ENCODE measurements at regions not wholly inside any gene's neighbourhood (a gene's known extent, or its start where the extent isn't known, plus 50 kb on each side); places are given as distances from the start of the nearest gene placed in this dataset.

DNA sequence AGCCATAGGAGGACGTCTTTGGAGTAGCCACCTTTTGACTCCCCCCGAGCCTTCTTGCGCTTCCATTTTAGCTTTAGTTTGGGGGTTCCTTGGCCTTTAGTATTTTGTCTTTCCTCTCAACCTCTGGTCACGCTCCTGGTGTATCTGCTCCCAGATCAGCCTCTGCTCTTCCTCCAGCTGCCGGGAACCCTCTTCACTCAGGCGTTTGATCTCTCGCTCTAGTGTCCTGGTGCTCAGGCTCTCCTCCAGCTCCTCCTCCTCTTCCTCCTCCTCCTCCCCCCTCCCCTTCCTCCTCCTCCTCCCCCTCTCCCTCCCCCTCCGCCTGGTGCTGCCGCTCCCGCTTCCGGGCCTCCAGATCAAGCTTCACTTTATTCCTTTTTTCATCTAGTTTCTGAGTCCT, 1082.3 kb upstream of the TMEFF2 start:
- Histone ChIP-seq H3K36me3 (no peaks in the 10 kb centered on the region), H3K4me1 (no peaks in the 10 kb centered on the region), H3K27me3 (no peaks in the 10 kb centered on the region), H3K4me3 (replicated peaks in 1 of 3) (no peak overlapping the region), H3K27ac (no peak overlapping the region), H3K9me3 (no peaks in the 10 kb centered on the region)
- WGBS, 2 donors: 78 to 86% methylated on average over 11 of the region's 11 CpGs
- TF ChIP-seq POLR2A (IDR thresholded peaks at IDR 0.05) (no peak), CTCF (IDR thresholded peaks at IDR 0.05) (no peak)
- no peak for DNase-seq
- intact Hi-C loops (cut with DNase I): no loop called here

DNA sequence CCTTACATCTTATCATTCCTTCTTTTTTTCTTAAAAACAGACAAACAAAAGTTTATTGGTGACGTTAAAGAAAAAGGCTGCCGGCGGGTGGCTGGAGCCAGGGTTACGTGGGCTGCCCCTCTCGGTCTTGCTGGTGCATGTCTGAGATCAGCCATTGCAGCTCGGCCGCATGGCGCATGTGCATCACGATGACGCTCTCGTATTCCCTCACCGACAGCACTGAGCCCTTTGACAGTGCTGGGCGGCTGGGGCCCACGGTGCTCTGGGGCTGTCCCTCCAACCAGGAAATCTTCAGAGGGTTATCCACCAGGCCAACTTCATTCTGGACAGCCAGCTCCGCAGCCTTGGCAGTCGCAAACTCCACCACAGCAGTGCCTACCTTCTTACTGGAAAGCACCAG, 1081.8 kb upstream of the TMEFF2 start:
- TF ChIP-seq POLR2A (IDR thresholded peaks at IDR 0.05): no peak
- 96 to 97% methylated on average over 16 of the region's 16 CpGs for WGBS, 2 donors

DNA sequence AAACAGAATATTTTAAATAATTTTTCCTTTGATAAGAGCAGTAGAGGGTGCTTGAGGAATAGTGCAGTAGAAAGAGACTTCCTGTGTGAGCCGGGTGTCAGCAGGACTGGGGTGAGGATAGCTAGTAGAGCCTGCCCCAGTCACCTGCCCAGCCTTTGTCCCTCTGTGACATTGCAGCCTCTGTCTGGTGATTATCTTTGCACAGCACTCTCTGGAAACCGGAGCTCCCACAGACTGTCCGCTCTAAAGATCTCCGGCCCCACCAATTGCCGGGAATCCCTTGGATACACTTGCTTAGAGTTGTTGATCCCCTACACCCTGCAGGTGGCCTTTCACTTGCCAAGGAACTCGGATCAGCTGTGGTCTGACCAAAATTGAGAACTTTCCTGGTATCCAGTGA, 1081.3 kb upstream of the TMEFF2 start:
- no peaks in the 10 kb centered on the region for H3K27me3 ChIP-seq
- DNase-seq: no peak
- H3K4me1 ChIP-seq: no peaks in the 10 kb centered on the region
- no peaks in the 10 kb centered on the region for H3K36me3 ChIP-seq
- TF ChIP-seq POLR2A (IDR thresholded peaks at IDR 0.05) (no peak), CTCF (IDR thresholded peaks at IDR 0.05) (no peak)
- 88 to 91% methylated on average over 6 of the region's 6 CpGs for WGBS, 2 donors
- H3K4me3 ChIP-seq (replicated peaks in 1 of 3): no peak overlapping the region
- no peaks in the 10 kb centered on the region for H3K9me3 ChIP-seq
- H3K27ac ChIP-seq: no peak overlapping the region
- intact Hi-C loops (cut with DNase I): no loop called here

More for the DNA sequence above, 1081.8 kb upstream of the TMEFF2 start:
- no peak for DNase-seq
- intact Hi-C loops (cut with DNase I): no loop called here
- Histone ChIP-seq H3K27ac (no peak overlapping the region), H3K9me3 (no peaks in the 10 kb centered on the region), H3K36me3 (no peaks in the 10 kb centered on the region), H3K4me3 (replicated peaks in 1 of 3) (no peak overlapping the region), H3K27me3 (no peaks in the 10 kb centered on the region), H3K4me1 (no peaks in the 10 kb centered on the region)

DNA sequence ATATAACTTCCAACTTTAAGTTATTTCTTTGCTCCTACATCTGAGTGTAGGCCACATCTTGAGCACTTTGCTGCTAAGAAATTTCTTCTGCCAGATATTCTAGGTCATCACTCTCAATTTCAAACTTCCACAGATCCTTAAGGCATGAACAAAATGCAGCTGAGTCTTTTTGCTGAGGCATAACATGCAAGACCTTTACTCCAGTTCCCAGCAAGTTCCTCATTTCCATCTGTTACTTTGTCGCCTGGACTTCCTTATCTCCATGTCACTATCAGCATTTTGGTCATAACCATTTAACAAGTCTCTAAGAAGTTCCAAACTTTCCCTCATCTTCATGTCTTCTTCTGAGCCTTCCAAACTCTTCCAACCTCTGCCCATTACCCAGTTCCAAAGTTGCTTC, 1077.3 kb upstream of the TMEFF2 start:
- Histone ChIP-seq H3K4me3 (replicated peaks in 1 of 3) (no peak overlapping the region), H3K4me1 (no peaks in the 10 kb centered on the region), H3K27ac (no peak overlapping the region), H3K9me3 (no peaks in the 10 kb centered on the region), H3K36me3 (no peaks in the 10 kb centered on the region), H3K27me3 (no peaks in the 10 kb centered on the region)
- DNase-seq: no peak
- intact Hi-C loops (cut with DNase I): no loop called here
- 78 to 84% methylated on average over 1 of the region's 1 CpG for WGBS, 2 donors
- TF ChIP-seq CTCF (IDR thresholded peaks at IDR 0.05) (no peak), POLR2A (IDR thresholded peaks at IDR 0.05) (no peak)

DNA sequence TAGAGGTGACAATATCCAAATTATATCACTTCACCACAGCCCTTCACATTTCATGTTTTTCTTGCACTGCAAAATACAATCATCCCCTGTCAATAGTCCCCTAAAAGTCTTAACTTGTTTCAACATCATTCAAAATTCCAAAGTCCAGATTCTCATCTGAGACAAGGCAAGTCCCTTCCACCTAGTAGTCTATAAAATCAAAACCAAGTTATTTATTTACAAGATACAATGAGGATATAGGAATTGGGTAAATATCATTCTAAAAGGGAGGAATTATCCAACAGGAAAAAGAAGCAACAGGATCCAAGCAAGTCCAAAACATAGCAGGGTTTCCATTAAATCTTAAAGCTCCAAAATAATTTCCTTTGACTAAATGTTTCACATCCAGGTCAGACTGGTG, 1076.1 kb upstream of the TMEFF2 start:
- no peak for DNase-seq
- no peak for TF ChIP-seq POLR2A (IDR thresholded peaks at IDR 0.05)
- no peak for TF ChIP-seq CTCF (IDR thresholded peaks at IDR 0.05)
- intact Hi-C loops (cut with DNase I): no loop called here
- Histone ChIP-seq H3K4me3 (replicated peaks in 1 of 3) (no peak overlapping the region), H3K36me3 (no peaks in the 10 kb centered on the region), H3K27ac (no peak overlapping the region), H3K27me3 (no peaks in the 10 kb centered on the region), H3K9me3 (no peaks in the 10 kb centered on the region), H3K4me1 (no peaks in the 10 kb centered on the region)

- no peaks in the 10 kb centered on the region for H3K4me1 ChIP-seq
- DNase-seq: no peak
- H3K27me3 ChIP-seq: no peaks in the 10 kb centered on the region
- TF ChIP-seq CTCF (IDR thresholded peaks at IDR 0.05): no peak
- TF ChIP-seq POLR2A (IDR thresholded peaks at IDR 0.05): no peak
- H3K9me3 ChIP-seq: no peaks in the 10 kb centered on the region
- H3K36me3 ChIP-seq: no peaks in the 10 kb centered on the region
- intact Hi-C loops (cut with DNase I): no loop called here
- no peak overlapping the region for H3K27ac ChIP-seq
- H3K4me3 ChIP-seq (replicated peaks in 1 of 3): no peak overlapping the region
- WGBS, 2 donors: 66 to 67% methylated on average over 1 of the region's 1 CpG
Observed at GRCh38 chr2:193267496-193268002, 1072.8 kb upstream of the TMEFF2 start.
